HS-5 (cell line): ENCODE measurements at regions not wholly inside any gene's neighbourhood (a gene's known extent, or its start where the extent isn't known, plus 50 kb on each side); places are given as distances from the start of the nearest gene placed in this dataset.
"Not testable (repeated sequence)": the region's sequence is repeated elsewhere in the genome, so short reads cannot be mapped to it uniquely, and the experiment has no call there.

Experiments used
- DNase-seq: peaks from one replicate; pipeline ENCODE4 v3.0.0-alpha.2; 2012; ENCODE audit warnings: low read depth

DNA sequence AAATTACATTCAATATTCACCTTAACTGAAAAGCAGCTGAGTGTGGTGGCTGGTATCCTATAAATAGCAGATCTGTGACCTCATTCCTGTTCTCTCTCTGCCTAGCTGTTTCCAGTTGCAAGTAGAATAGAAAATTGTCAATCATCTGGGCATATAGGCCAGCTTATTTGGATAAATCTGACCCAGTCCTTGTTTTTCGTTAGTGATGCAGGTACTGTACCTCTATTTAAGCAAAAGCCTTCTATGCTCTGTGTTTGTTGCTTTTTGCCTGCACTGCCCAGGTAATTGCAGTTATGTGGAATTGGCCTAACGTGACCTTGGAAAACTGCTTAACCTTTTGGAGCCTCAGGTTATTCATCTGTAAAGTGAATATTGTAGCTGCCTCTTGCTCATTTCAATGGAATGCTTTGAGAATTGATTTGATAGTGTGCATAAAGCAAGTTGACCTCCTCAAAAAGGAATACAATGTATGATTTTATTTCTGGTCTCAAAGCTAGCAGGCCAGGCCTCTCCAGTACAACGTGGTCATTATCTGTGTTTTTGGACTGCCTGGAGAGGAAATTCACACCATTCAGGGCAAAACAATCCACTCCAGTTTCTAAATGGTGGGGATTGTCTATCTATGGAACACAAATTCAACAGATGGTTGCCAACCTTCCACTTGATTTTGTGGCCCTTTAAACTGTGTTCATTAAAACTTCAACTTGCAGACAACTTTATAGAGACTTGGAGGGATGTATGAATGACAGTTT lies 508.7 kb upstream of the CITED2 start:
- no peak for DNase-seq

DNA sequence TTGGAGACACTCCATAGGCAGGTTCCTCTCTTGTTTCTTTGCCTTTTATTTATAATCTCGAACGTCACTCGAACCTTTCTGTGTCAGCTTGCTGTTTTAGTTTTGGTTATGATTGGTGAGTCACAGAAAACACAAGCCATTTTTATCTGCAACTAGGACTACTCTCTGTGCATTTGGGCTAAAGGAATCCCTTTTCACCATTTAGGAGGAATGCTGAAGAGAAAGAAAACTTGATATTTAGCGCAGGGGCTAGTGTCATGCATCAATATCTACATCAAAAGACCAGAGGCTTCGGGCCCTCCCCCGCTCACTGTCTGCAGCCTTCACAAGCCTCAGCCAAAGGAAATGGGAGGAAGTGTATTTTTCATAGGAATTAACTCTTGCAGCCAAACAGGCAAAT lies 507.8 kb upstream of the CITED2 start:
- no peak for DNase-seq

DNA sequence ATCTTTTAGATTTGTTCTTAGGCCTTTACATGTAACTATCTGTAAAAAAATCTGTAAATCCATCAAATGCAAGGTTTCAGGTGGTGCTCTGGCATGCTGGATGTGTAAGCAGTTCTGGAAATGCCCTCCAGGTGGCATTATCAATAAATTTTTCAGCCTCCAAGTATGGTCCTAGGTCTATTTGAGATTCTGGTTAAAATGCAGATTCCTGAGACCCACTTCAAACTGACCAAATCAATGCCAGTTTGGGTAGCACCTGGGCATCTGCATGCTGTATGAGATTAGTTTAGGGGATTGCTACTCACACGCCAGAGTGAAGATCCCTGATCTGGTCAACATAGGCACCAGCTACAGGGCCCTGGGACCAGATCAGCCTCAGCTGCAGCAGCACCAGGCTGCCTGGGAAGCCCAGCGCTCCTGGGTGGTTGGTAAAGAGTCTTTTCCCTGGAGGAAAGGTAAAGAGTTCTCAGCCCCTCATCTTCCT lies 507.3 kb upstream of the CITED2 start:
- no peak for DNase-seq

DNA sequence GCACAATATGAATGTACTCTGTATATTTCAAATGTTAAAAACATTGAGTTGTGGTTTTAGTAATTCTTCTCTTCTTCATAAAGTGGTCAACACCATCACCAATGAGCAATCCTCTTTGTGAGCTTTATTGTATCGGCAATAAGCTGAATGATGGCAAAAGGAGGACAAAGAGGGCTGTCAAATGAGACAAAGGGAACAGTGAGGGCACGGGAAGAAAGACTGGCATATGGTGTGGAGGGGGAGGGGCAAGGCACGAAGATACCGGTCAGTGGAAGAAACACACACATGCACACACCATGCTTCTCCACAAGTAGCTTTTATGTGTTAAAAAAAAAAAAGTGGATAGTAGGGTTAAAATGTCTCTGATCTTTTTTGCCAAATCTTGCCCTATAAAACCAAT lies 506.8 kb upstream of the CITED2 start:
- no peak for DNase-seq

DNA sequence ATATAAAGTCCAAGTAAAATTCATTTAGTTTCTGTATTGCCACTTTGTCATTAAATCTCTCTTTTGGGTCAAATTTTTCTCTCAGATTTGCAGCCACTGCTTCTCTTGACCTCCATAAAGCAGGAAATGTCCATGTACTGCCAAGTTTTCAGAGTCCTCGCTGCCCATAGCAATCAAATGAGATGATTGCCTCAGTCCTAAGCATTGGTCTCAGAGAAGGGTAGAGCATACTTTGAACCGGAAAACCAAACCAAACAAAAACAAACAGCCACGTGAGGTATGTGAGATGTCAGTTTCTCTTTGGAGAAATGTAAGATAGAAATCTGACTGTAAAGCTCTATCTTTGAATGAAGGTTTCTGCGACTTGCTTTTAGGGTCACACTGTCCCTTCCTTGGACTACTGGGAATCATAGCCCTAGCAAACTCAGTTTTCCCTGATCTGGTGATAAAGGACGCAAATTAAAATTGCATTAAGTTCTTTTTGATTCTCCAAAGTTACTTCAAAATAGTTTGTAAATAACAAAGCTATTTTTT lies 505.4 kb upstream of the CITED2 start:
- no peak for DNase-seq

DNA sequence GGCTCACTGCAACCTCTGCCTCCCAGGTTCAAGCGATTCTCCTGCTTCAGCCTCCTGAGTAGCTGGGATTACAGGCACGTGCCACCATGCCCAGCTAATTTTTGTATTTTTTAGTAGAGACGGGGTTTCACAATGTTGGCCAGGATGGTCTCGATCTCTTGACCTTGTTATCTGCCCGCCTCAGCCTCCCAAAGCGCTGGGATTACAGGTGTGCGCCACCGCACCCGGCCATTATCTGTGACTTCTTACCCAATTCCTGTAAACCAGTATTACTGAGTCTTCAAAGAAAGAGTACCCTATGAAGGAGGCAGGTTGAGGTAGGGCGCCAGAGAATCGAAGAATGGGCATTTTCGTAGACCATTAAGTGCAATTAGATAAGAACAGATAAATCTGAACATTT lies 504.8 kb upstream of the CITED2 start:
- DNase-seq, result not testable (repeated sequence)

DNA sequence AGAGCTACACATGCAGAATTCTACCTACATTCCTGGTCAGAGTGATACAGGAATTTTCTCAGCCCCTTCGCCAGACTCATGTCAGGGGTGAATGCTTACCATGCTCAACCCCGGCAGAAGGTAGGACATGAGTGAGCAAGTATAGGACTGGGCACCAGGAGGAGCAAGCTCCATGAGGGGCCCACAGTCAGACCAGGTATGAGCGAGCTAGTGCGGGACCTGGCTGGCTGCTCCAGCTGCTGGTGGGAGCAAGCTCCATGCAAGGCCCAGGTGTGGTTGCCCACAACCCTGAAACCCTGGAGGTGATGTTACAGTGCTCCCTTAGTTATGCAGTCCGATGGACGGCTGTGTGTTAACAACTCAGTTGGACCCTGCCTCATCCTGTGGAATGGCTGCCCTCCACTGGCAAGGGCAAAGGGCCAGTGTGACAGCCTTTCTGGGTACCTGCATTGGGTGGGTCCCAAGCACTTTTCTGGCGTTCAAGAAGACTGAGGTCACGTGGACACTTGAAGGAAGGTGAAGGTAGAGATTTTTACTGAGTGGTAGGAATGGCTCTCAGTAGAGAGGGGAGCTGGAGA lies 503.5 kb upstream of the CITED2 start:
- no peak for DNase-seq

DNA sequence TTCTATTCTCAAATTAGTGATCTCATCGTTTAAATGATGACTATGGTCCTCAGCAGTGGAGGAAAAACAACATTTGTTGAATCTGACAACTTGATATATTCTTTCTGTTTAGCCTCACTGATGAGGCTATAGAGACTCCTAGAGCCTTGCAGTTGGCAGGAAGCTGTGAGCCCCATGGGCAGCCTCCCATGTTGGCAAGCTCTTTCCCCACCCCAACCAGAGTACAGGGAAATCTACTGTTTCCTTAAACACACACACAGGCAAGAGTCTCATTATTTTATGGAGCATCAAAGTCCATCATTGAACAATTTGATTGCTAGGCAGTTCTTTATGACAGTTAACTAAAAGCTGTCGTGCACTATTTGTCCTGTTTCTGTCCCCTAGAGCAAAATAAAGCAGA lies 498.2 kb upstream of the CITED2 start:
- no peak for DNase-seq

DNA sequence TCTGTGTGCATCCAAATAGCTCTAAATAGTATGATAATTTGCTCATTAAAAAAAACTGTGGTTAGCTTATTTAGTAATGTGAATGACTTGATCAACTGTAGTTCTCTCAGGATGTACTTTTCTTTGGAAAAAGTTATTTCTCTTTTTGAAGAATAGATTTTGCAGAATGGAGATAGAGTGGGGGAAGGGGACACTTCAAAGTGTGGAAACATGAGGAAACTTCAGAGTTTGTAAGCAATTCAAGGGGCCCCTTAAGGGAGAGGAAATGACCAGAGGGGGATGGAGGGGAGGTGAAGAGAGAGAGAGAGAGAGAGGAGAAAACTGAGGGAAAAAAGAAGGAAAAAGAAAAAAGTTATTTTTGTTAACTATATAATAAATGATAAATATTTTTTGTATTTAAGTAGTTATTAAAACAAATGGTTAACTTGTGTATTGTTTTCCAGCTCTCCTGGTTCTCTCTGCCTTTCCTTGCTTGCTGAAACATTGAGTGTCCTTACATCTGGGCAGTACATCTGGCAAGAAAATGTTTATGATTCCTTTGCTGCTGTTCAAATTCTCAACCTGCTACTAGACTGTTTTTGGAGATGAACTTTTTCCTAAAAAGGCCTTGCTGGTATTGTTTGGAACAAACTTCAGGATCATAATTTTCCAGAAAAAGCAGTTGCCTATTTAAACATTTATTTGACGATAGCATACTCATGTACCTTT lies 497.5 kb upstream of the CITED2 start:
- no peak for DNase-seq

DNA sequence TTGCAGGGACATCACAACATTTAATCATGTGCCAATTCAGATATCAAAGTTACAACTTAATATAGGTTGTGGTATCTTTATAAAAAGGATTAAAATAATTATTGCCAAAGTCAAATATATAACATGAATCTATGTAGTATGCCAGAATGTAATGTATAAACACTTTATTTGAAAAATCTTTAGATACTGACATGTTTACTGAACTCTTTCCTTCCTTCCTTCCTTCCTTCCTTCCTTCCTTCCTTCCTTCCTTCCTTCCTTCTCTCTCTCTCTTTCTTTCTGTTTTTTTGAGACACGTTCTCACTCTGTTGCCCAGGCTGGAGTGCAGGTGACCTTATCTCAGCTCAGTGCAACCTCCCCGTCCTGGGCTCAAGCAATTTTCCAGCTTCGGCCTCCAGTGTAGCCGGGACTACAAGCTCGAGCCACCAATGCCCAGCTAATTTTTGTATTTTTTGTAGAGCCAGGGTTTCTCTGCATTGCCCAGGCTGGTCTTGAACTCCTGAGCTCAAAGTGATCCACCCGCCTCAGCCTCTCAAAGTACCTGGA lies 496.8 kb upstream of the CITED2 start:
- no peak for DNase-seq

DNA sequence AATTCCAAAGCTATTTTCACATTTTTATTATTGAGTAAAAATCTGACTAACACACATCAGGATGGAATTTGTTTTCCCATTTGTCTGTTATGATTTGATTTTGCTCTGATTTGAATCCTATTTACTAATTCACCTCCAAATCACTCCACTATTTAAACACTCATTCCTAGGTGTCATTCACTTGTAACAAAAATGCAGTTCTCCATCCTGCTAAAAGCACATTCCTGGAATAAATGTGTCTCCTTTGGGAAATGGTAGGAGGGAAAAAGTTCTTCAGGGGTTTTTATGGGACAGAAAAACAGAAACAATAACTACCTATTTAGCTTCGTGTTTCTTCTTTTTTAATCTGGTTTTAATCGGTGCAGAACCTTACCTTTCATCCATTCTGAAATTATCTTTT lies 494.1 kb upstream of the CITED2 start:
- no peak for DNase-seq

DNA sequence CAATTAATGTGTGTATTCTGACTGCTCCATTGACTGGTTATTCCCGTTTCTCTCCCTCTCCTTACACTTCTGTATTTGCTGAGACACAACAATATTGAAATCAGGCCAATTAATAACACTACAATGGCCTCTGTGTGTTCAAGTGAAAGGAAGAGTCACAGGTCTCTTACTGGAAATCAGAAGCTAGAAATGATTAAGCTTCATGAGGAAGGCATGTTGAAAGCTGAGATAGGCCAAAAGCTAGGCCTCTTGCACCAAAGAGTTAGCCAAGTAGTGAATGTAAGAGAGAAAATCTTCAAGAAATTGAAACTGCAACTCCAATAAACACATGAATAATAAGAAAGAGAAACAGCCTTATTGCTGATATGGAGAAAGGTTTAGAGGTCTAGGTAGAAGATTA lies 489.5 kb upstream of the CITED2 start:
- no peak for DNase-seq

DNA sequence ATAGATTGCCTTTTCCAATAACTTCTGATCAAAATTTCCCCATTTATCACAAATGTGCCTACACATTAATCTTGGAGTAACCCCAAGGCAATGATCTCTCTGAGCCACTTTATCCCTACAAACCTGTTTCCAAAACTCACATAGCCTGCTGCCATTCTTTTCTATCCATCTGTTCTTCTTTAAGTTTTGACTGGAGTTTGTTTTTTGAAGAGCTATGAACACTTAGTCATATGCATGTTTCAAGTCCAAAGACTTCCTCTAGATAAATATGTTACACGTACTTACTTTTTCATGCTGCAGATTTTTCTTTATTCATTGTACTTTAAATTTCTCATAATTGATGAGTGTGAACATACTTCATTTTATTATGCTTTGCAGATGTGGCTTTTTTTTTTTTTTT lies 488.9 kb upstream of the CITED2 start:
- DNase-seq, result no peak

DNA sequence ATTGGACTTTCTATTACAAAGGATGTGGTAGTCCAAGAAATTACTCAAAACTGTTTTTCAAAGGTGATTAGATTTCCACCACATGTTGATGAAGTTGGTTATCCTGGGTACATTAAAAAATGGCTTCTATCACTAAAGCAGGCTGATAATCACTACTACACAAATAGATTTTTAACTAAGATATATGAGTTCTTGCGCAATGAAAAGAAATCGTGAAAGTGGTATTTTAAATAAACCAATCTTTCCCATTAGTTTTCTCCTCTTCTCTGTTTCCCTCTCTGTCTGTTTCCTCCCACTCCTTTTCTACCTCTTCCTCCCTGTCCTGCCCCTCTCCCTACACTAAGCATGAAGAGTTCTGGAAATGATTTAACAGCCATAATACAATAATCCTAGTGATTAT lies 487.9 kb upstream of the CITED2 start:
- no peak for DNase-seq

DNA sequence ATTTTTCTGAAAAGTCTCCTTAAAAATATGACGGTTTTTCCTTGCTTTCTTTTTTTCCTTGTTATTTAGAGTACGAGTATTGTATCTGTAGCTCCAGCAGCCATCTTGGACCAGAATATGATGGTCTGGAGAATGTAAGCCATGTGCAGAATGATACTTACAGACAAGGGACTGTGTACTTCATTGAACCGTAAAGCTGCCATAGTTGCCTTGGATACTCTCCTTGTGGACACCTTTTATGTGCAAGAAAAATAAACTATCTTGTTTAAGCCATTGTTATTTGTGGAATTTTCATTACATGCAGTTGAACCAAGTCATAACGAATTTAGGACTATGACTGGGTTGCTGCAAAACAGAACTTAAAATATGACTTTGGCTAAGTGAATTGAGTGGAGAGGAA lies 485.8 kb upstream of the CITED2 start:
- DNase-seq, result no peak

DNA sequence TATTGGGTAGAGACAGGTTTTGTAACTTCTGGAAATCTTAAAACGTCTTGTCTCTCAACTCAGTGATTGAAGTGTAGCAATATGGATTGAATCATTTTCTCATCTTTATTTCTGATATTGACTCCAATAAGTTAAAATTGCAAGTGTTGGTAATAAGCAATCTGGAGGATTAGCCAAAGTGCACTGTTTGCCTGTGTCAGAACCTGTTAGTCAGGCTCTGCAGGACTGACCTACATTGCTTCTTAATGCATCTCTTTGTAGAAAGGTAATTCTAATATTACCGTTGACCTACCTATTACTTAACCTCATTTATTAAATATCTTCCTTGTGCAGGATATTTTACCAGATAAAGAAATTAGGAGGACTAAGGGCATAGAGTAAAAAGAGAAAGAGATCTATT lies 484.0 kb upstream of the CITED2 start:
- DNase-seq, result no peak

DNA sequence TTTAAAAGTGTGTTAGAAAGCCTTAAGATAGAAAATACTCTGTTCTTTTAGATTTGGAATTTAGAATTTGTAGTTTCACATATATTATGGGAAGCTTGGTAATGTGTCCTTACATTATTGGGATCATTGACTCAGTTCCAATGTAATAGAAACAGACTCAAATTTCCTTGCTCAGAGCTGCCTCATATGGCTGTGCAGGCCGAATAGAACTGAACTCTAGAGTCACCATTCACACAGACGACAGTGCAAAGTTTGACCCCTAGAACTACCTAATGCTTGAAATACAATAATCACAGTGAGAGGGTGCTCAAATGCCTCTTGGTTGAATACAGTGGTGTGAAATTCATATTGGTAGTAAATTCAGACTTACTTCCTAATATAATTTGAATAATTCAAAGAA lies 482.7 kb upstream of the CITED2 start:
- DNase-seq, result no peak

DNA sequence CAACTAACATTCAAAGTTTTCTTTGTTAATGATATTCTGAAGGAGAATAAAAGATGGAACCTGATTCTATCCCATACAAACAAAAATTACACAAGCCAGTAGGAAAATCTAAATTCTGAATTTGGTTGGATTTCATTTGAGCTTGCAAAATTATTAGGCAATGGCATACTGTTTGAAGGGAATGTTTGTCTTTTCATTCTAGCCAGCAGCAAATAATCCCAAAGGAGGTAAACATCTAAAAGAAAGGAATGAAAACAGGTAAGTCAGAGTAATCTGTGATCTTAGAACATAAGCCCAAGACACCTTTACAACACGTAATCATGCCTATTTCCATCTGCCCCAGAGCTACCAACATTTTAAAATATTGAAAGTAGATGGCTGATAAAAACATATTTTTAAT lies 482.1 kb upstream of the CITED2 start:
- DNase-seq, result no peak

DNA sequence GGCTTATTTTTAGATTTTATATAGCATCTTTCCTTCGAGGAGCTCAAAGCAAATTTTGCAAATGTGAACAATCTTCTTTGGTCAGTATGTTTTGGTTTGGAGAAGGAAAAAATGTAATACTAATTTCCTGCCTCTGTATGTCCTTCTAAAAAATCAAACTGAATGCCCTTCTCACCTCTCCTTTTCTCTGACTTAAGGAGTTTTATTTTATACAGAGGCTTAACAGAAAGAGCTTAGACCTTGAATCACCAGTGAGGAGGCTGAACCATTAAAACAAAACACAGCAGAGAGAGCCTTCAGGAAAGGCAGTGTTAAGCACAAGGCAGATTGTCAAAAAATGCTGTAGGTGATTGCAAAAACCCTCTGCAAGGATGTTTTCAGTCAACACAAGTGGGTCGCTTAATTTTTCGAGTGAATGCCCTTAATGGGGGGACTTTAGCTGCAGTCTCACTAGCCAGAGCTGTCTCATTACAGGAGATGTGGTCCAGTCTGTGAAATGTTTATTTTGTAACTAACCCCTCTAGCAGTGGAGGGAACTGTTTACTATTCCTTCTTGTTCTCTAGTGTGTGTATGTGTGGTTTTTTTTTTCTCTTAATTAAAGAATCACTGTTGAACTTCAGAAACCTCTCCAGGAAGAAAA lies 481.3 kb upstream of the CITED2 start:
- no peak for DNase-seq

DNA sequence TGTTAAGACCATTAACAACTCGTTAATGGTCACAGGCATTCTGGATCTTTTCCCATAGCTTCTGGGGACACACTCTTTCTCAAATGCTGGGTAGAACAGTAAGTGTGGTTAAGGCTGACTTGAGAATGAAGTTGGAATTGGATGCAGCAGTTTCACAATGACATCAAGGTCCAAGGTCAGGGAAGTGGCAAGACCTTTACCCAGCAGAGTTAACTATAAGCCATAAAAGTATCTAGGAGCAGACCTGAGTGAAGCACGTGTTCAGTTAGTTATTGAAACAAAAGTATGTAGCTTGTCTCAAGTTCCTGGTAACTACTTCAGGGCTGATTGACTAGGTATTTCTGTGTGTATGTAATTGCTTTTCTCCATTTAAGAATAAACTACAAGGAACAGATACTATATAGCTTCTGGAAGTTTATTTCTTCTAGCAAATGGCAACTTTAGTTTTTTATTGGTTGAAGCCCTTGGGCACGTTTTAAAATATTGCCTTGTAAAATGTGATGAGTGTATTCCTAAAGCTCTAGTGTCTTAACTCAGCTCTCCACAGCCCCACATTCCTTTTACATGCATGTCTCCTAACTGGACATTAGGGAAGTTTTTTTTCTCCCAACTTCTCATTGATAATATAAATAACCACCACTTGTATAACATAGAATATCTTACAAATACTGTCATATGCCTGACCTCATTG lies 479.0 kb upstream of the CITED2 start:
- peak; percentile 42 for DNase-seq

DNA sequence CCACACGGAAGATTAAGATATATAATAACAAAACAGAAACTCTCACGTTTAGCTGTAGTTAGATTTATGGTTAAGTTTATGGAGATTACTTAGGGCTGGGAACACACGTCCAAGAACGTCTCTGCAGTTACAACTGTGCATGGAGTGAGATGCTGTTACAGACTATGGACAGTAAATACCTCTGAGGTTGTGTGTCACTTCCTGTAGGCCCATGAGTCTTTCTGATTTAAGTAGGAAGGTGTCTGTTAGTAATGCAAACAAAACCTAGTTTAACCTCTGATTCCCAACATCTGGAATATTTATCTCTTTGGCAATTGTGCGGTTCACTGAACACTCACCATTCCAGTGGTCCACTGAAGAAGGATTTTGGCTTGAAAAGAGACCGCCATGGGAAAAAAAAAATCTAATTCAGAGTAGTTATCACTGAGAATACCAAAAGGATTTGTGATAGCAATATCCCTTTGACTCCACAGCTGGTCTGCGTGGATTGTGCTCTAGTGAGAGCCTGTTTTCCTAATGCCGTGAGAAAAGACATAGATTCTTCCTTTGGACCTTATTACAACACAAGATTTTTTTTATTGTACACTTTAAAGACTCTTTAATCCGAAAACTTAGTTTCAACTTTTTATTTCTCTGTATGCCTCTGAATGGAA lies 478.2 kb upstream of the CITED2 start:
- DNase-seq, result peak; percentile 92
